GM21515 (cell line): ENCODE measurements at regions not wholly inside any gene's neighbourhood (a gene's known extent, or its start where the extent isn't known, plus 50 kb on each side); places are given as distances from the start of the nearest gene placed in this dataset.
"Not testable (repeated sequence)": the region's sequence is repeated elsewhere in the genome, so short reads cannot be mapped to it uniquely, and the experiment has no call there.

Experiments
- ATAC-seq: cut with Tn5 transposase; IDR thresholded peaks from one replicate; pipeline ENCODE4 v1.9.1; 2021; ENCODE audit not compliant: unreplicated experiment

DNA sequence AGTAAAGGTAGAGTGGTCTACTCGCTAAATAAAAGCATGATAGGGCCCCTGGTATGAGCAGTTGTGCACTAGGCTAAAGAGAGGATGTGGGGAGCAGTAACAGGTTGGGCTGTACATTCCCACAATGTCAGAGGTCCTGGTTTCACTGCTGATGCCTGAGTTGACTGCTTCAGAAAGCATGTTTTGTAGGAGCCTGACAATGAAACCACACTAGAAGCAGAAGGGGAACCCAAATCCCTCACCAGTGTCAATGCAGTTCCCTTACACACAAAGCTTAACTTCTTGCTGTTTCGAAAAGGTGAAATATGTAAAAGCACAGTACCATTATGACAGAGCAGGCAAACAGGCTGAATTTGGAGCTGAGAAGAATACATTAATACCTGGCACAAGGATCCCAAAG lies 291.7 kb upstream of the KYNU start:
- peak; percentile 93 for ATAC-seq

DNA sequence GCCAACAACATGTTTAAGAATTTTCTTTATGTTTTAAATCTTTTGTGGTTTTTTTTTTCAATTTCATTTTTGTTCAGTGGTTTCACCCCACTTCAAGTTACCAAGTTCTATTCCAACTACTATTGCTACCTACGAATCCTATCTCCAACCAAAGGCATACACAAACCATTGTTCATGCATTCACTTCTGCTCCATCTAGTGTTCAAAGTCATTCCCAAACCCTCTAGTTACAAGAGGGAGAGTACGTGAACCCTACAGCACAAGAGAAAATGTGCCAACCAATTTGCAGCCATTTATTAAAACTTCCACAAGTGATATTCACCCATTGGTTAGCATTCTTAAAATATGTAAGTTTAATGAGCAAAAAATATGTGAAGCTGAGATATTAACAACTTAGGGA lies 295.1 kb upstream of the KYNU start:
- ATAC-seq: no peak

DNA sequence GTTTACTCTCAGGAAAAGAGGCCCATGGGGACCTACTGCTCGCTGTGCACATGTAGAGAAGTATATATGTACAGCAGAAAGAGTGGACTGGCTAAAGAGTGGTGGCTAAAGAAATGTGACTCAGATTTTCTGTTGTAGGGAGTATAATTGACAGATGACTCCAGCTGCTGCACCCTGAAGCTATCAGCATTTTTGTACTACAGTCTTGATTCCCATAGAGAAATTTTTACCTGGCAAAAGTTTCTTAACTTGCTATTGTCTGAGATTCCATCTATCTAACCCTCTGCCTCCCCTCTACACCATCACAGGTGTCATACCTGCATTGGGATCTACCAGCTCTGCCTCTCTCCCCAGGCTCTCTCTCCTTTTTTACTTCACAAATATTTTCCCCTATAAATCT lies 296.0 kb upstream of the KYNU start:
- ATAC-seq: no peak

DNA sequence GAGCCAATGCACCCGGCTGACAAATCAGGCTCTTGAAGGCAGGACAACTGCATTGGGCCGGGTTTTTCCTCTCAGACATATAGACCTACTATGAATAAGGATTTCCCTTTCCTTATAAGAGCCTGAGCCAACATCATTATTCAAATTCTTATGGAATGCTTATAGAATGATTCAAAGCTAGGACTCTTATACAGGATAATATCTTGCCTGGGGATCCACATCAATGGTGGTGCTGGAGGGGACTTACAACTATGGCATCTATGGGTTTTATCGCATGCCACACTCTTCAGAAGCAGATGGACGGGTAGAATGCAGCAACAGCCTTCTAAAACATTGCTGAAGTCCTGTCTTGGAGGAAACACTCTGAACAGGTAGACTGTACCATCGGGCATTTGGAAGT lies 296.8 kb upstream of the KYNU start:
- no peak for ATAC-seq

DNA sequence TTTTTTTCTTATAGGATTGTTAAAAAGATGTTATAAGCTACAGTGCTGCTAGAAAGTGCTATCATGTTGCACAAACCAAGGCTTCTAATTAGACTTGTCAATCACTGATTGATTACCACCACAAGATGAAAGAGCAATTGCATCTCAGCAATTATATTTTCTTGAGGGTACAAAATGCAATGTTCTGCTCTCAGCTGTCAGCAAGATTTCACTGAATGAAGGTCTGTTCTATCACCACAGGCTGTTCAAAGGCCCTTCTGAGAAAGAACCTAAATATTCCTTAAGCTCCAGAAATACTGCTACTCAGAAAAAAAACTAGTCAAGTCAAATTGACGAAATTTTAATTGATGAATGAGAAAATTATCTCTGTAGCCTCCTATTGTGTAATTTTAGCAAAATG lies 301.9 kb upstream of the KYNU start:
- ATAC-seq: no peak

DNA sequence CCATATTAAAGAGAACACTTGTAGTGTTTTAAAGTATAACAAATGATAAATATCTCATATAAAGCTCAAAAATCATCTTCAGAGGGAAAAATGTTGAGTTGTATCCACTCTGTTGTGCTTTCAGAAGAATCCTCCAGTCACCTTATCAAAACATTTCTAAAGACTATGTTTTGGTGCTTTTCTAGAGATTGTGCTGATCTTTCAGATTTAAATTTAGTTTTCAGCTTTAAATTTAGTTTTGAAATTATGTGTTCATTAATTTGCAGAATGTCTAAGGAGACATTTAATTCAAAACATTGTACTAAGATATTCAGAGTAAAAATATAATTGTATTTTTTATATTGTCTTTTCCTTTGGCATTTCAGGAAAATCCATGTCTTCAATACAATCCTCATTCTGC lies 303.1 kb upstream of the KYNU start:
- no peak for ATAC-seq

DNA sequence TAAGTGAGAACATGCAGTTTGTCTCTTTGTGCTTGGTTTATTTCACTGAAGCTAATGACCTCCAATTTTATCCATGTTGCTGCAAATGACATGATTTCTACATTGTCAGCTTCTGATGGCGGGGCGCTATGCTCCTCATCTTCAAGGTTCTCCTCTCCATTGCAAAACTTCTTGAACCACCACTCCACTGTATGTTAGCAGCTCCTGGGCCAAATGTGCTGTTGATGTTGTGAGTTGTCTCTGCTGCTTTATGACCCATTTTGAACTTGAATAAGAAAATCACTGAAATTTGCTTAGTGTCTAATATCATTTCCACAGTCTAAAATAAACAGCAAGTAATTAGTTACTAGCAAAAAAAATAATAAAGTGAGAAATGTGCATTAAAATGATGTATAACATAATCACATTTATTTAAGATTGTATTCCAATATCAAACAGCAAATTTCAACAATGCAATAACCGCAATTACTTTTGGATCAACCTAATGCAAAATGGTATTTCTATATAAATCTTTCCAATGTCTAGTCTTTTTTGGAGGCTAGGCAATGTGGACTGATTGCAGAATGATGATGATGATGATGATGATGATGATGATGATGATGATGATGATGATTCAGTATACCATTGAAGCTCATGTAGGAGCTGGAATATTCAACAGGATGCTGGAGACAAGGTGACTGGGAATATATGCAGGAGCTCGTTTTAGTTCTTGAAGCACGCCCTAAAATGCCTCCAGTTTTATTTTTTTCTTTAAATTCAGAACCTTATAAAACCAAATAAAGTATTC lies 304.9 kb upstream of the KYNU start:
- no peak for ATAC-seq

DNA sequence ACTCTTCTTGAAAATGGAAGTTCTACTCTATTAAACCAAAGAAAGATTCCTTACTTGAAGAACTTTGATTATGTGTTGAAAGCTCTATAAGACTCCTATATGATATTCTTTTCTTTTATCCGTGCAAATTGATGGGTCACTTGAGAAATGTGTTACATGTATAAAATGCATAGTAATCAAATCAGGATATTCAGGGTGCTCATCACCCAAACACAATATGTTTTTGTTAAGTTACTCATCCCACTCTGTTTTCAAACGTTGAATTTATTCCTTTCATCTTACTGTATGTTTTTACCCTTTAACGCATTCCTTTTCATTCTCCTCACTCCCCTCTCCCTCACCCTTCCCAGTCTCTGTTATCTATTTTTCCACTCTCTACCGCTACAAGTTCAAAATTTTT lies 305.5 kb upstream of the KYNU start:
- ATAC-seq: no peak

DNA sequence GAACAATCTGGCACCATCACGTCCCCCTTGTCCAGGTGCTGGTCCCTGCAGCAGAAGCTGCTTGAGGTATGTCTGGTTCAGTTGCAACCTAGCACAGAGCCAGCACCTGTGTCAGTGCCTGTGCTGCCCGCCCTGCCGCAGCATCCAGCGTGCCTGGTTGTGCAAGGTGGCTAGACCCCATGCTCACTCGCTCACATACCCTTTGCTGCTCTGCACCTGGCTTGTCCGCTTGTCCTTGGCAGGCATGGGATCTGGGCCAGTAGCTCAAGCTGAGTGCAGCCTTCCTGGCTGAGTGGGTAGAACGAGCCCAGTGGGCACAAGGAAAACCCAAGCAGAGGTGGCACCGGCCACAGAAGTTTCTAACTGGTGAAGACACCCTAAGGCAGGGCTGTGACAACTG lies 314.6 kb upstream of the KYNU start:
- no peak for ATAC-seq

DNA sequence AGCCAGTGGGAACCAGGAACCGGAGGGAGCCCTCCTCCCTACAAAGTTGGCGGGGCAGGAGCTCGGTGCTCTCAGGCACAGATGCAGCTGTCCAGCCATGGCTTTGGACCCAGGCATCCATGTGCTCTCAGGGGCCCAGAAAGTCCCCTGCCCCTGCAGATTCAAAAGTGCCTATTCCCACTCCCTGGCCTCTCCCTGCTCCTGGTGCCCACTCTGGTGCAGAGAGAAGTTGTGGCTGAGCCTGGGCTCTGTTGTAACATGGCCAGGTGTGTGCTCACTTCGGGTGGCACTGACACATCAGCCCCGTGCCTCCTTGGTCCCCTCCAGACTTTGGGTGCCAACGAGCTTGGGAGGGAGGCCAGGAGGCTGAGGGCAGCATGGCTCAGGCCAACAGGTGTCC lies 315.8 kb upstream of the KYNU start:
- ATAC-seq: no peak

DNA sequence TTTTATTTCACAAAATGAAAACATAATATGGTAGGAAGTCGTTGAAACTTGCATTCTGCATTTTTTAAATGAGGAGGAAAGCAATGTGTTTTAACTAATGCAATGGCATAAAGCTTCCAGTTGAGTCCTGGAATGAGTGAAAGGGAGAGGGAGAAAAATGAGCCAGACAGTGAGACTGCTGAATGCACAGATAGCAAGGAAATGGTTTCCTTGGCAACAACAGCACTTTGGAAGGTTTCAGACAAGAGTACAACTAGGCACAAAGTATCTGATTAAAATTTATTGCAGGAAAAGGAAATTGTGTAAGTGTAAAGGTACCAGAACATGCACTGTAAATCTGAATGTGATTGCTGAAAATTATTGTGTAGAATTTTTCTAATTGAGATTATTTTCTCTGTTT lies 320.1 kb upstream of the KYNU start:
- ATAC-seq: no peak

DNA sequence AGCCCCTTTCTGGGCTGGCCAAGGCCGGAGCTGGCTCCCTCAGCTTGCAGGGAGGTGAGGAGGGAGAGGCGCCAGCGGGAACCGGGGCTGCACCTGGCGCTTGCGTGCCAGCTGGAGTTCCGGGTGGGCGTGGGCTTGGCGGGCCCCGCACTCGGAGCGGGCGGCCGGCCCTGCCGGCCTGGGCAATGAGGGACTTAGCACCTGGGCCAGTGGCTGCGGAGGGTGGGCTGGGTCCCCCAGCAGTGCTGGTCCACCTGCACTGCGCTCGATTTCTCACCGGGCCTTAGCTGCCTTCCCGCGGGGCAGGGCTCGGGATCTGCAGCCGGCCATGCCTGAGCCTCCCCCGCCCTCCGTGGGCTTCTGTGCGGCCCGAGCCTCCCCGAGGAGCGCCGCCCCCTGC lies 331.5 kb upstream of the KYNU start:
- not testable (repeated sequence) for ATAC-seq

DNA sequence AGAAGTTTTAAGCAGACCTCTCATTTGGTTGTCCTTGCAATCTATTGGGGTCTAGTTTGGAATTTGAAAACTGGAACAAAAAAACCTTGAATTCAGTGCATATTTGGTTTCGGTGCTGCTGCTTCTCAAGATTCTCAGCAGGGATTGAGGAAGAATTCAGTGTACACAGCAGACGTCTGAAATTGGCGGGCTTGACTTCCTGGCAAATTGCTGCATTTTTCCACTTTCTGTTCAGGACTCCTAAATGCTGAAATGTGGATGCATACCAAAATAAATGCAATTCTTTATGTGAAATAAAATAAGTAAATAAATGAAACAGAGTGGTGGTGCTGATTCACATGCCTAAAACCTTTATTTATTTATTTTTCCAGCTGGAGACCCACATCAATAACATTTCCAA lies 332.4 kb upstream of the KYNU start:
- no peak for ATAC-seq

DNA sequence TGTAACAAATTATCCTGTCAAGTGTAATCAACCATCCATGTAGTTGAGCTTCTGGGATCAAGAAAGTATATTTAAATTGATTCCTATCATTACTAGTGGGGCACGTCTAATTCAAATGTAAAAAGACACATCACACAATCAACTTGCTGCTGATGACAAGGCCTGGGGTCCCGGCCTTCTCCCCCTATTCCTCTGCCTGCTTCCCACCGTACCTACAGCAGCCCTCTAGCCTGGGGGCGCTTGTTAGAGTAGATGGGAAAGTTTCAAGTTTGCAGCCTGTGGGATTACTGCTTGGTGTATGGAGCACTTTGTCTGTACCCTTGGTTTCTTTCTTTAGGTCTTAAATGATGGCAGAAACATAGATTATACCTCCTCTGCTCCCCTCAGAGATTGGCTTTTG lies 333.3 kb upstream of the KYNU start:
- ATAC-seq: no peak

DNA sequence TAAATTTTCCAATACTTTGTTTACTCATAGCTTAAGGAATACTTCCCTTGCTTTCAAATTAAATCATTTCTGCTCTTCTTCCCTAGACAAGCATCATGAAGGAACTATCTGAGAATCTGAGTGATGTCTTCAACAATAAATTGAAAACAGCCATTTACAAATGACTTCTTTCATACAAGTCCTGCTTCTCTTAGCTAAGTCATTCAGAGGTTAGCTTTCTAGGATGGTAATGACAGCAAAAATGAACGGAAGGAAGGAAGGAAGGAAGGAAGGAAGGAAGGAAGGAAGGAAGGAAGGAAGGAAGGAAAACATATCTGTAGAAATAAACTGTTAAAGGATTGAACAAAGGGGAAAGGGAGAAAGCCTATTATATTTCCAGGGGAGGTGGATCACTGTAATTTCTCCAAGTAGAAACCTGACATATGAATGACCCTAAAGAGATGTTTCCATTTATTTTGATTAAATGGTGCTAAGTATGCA lies 335.0 kb upstream of the KYNU start:
- no peak for ATAC-seq

DNA sequence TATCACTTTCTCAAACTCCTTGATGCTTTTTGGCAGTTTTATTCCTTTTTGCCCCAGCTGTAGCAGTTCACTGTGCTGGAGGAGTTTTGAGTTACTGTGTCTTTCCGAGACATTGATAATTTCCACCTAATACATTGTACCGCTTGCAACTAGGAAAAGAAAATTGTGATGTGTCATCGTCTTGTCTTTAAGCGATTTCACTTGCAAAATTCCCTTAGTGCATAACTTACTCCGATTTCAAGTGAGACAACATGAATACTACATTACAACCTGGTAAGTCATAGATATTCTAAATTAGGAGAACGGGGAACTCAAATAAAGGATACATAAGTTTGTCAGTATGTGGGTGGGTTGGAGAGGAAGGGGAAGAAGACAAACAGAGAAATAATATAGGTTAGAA lies 340.5 kb upstream of the KYNU start:
- no peak for ATAC-seq

DNA sequence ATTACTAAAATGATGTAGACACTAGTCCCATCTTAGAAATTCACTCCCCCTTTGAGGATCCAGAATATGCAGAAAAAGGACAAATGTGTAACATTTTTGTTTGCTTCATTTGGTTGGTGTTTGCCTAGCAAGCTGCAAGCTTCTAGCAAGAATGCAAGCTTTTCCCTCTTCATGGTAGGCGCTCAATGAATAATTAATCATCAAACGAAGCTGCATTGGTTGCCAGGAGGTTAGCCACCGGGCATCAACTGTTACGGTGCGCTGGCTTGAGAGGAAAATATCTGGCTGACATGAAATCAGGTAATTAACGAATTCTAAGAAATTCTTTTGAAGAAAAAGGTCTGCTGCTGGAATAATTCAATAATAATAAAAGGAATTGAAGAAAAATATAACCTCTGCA lies 341.0 kb upstream of the KYNU start:
- ATAC-seq: no peak

DNA sequence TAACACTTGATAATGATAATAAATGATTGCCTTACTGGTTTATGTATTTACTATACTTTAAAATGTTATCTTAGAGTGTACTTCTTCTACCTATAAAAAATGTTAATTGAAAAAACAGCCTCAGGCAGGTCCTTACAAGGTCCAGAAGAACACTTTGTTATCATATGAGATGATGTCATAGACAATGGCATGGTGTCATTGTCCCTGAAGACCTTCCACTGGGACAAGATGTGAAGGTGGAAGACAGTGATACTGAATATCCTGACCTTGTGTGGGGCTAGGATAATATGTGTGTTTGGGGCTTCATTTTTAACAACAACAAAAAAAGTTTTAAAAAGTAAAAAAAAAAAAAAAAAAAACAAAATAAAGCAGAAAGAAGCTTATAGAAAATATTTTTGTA lies 342.2 kb upstream of the KYNU start:
- no peak for ATAC-seq

DNA sequence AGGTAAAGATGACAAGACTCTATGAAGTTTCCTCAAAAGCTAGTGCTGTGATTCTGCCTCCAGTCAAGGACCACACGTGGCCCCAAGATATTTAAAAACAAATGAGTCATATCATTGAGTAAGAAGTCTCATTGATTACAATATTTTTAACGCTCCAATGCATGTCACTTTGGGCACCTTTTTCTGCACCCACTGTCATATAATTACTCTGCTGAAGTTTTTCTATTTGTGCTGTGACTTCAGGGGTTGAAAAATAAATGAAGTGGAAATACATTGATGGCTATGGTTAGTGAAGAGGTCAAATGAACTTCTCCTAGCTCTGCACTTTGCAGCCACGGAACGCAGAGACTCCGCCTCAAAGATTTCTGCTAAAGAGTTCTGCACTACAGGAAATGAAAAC lies 344.3 kb upstream of the KYNU start:
- ATAC-seq: no peak

DNA sequence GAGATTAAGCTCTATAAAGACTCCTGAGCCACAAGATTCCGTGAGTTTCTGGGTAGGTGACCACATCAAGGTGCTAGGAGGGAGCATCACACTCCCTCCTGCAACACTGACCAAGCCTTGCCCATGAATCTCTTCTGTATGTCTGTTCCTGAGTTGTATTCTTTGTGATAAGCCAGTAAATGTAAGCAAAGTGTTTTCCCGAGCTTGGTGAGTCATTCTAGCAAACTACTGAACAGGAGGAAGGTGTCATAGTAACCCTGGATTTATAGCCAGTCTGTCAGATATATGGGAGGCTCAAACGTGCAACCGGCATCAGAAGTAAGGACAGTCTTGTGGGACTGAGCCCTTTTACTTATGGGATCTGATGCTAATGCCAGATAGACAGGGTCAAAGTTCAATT lies 346.1 kb upstream of the KYNU start:
- no peak for ATAC-seq

DNA sequence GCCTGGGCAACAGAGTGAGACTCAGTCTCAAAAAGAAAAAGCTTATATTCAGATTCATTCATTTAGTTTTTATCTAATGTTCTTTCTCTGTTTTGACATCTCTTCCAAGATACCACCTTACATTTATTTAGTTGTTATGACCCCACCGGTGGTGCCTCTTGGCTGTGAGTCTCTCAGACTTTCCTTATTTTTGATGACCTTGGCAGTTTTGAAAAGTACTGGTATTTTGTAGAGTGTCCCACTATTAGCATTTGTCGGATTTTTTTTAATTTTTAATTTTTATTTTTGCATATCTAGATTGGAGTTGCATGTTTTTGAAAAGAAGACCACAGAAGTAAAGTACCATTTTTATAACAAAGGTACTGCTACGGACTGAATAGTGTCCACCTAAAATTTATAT lies 351.7 kb upstream of the KYNU start:
- ATAC-seq: no peak

DNA sequence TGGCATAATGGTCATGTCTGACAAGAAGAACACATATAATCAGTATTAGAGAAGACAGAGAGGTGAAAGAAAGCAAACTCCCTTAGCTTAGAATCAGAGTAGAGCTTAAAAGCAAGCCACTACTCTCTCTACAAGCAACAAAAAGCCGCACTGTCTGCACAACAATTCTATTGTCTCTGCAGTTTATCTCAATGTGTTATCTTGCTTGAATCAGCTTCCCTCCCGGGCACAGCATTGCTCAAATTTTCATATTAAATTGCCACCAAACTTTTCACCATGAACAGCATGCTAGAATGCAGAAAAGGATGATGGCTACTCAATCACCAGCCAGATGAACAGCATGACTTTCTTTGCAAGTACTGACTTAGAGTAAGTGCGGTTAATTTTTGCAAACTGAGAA lies 356.0 kb upstream of the KYNU start:
- no peak for ATAC-seq

DNA sequence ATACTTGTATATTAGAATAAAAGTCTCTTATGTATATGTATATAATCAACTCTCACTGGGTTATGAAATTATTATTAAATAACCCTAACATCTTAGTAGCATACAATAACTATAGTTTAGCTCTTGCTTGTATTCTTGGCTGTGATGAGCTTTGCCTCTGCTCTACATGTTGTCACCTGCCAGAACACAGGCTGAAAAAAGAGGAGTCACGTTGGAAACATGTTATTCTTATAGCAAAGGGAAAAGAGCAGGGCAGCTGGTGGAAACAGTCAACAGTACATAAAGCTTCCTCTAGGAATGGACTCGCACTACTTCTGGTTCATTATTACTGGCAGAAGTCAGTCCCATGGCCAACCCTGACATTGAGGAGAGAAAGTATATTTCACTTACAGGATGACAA lies 362.0 kb upstream of the KYNU start:
- ATAC-seq: no peak
